ENCODE measurements at regions not wholly inside any gene's neighbourhood (a gene's known extent, or its start where the extent isn't known, plus 50 kb on each side); places are given as distances from the start of the nearest gene placed in this dataset.
A peak's percentile ranks its signal among the peaks of the same experiment; 100 is the strongest.

DNA sequence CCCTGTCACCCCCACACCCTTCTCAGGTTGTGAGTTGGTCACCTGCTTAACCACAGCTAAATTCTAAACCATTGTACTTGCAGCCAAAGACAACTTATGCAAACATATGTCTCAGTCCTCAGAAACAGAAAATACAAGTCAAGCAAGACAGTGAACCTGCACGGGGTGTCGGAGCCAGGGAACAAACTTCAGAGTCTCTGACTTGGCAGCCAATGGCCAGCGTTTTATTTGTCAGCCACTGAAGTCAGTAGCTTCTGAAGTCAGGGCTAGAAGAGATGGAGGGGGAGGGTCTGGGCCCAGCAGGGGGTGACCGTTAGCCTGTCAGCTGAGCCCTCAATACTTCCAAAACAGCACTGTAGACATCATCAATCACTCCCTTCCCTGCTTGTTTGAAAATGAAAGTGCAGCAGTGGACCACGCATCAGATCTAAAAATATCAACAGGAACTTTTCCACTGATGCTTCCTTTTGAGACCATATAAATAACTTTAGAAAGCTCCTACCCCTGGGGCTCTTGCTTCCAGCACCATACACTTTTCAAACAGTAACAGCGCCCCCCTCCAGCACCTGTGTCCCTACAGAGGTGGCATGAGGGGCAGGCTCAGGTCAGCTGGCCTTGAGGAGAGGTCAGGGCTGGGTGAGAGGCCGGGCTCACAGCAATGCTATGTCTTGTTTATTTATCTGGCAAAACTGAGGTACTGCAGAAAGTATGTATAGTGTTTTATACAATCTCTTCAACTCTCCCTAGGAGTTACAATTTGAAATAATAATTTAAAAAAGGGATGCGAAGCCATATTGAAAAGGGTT is 142.5 kb downstream of the ACER2 start:
- peaks cover 0 to 3% of the 10 kb centered on the region in 2 donors for H3K9me3 ChIP-seq (ENCODE audit: control insufficient read depth in 1 of 2, low read length in 2 of 2)
- peaks cover 0 to 7% of the 10 kb centered on the region in 2 donors for H3K4me1 ChIP-seq (ENCODE audit: control insufficient read depth in 1 of 2, insufficient read depth in 2 of 2, low read length in 2 of 2)
- H3K27ac ChIP-seq (ENCODE audit: low read length): no peak overlapping the region
- no peaks in the 10 kb centered on the region for H3K36me3 ChIP-seq (ENCODE audit: control insufficient read depth in 1 of 2, insufficient read depth in 2 of 2, low read length in 2 of 2)
- H3K4me3 ChIP-seq (ENCODE audit: low read depth in 1 of 2, low read length in 2 of 2): peak overlapping the region; percentile 51 to 54
- H3K27me3 ChIP-seq (ENCODE audit: low read depth, low read length): no peaks in the 10 kb centered on the region

DNA sequence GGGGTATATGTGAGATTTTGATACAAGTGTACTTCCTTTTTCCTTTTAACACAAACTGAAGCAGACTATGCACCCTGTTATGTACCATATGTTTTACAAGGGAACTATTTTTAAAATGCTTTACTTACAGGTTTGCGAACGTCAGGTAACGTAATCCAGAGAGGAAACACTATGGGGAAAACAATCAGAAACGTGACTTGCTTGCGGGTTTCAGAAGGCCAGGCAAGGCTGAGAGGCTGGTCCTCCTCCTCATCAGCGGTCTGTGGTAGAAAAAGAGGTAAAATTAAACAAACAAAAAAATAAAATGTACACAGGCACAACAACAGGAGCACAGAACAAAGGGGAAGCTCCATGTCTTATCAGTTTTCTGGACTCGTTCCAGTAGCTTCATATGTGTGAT is 141.2 kb downstream of the ACER2 start:
- Histone ChIP-seq H3K4me3 (ENCODE audit: low read depth in 1 of 2, low read length in 2 of 2) (no peak overlapping the region), H3K36me3 (ENCODE audit: control insufficient read depth in 1 of 2, insufficient read depth in 2 of 2, low read length in 2 of 2) (no peaks in the 10 kb centered on the region), H3K27me3 (ENCODE audit: low read depth, low read length) (no peaks in the 10 kb centered on the region), H3K9me3 (ENCODE audit: control insufficient read depth in 1 of 2, low read length in 2 of 2) (peaks cover 0 to 7% of the 10 kb centered on the region in 2 donors), H3K27ac (ENCODE audit: low read length) (no peak overlapping the region), H3K4me1 (ENCODE audit: control insufficient read depth in 1 of 2, insufficient read depth in 2 of 2, low read length in 2 of 2) (peaks cover 0 to 7% of the 10 kb centered on the region in 2 donors)

DNA sequence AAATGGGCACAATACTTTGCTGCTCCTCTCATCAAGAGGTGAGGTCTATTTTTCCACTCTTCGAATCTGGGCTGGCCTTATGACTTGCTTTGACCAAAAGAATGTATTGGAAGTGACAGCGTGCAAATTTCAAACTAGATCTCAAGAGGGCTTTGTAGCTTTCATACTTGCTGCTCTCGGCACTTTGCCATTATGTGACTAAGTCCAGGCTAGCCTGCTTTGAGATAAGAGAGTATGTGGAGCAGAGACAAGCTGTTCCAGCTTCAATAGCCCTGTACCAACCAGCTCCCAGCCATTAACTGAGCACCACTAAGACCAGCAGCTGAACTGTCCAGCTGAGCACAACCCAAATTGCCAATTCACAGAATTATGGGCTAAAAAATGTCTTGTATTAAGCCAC is 124.6 kb downstream of the ACER2 start:
- Histone ChIP-seq H3K36me3 (ENCODE audit: control insufficient read depth in 1 of 2, insufficient read depth in 2 of 2, low read length in 2 of 2) (no peaks in the 10 kb centered on the region), H3K4me1 (ENCODE audit: control insufficient read depth in 1 of 2, insufficient read depth in 2 of 2, low read length in 2 of 2) (no peaks in the 10 kb centered on the region), H3K9me3 (ENCODE audit: control insufficient read depth in 1 of 2, low read length in 2 of 2) (no peaks in the 10 kb centered on the region), H3K27ac (ENCODE audit: low read length) (no peak overlapping the region), H3K27me3 (ENCODE audit: low read depth, low read length) (no peaks in the 10 kb centered on the region), H3K4me3 (ENCODE audit: low read depth in 1 of 2, low read length in 2 of 2) (no peak overlapping the region)

DNA sequence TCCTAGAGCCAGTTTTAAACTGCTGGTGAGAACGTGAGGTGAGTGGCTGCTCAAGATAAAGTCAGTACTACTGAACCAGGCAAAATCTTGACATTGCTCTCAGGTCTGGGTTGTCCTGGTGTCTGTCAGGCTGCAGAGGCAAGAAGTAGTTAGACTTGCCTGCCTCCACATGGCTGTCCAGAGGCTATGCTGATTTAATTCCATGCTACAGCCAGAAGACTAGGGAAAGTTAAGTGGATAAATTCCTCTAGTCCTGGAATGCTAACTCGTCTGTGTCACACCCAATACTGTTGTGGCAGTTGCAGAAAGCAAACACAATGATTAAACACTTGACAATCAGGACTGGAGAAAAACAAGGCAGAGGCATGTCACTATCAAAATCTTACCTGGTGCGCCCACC is 118.9 kb downstream of the ACER2 start:
- no peaks in the 10 kb centered on the region for H3K36me3 ChIP-seq (ENCODE audit: control insufficient read depth in 1 of 2, insufficient read depth in 2 of 2, low read length in 2 of 2)
- H3K9me3 ChIP-seq (ENCODE audit: control insufficient read depth in 1 of 2, low read length in 2 of 2): no peaks in the 10 kb centered on the region
- H3K4me3 ChIP-seq (ENCODE audit: low read depth in 1 of 2, low read length in 2 of 2): no peak overlapping the region
- H3K27me3 ChIP-seq (ENCODE audit: low read depth, low read length): no peaks in the 10 kb centered on the region
- no peaks in the 10 kb centered on the region for H3K4me1 ChIP-seq (ENCODE audit: control insufficient read depth in 1 of 2, insufficient read depth in 2 of 2, low read length in 2 of 2)
- H3K27ac ChIP-seq (ENCODE audit: low read length): no peak overlapping the region

DNA sequence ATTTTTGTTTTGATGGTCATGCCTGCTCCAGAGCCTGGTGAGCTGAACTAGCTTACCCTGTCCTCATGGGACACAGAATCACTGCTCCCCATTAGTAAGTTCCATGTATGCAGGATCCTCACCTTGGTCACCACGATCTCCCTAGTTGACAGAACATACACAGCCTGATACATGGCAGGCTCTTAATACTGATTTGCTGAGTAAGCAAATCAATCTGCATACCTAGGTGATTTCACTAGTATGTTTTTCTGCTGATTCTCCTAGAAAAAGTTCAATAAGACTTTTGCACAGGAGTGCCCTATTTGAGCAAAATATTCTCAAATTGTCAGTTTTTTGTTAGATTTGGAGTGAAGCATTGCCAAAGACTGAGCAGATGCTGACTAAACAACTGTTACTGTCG is 113.7 kb downstream of the ACER2 start:
- Histone ChIP-seq H3K27me3 (ENCODE audit: low read depth, low read length) (no peaks in the 10 kb centered on the region), H3K4me1 (ENCODE audit: control insufficient read depth in 1 of 2, insufficient read depth in 2 of 2, low read length in 2 of 2) (no peaks in the 10 kb centered on the region), H3K36me3 (ENCODE audit: control insufficient read depth in 1 of 2, insufficient read depth in 2 of 2, low read length in 2 of 2) (no peaks in the 10 kb centered on the region), H3K9me3 (ENCODE audit: control insufficient read depth in 1 of 2, low read length in 2 of 2) (no peaks in the 10 kb centered on the region), H3K4me3 (ENCODE audit: low read depth in 1 of 2, low read length in 2 of 2) (no peak overlapping the region), H3K27ac (ENCODE audit: low read length) (no peak overlapping the region)

DNA sequence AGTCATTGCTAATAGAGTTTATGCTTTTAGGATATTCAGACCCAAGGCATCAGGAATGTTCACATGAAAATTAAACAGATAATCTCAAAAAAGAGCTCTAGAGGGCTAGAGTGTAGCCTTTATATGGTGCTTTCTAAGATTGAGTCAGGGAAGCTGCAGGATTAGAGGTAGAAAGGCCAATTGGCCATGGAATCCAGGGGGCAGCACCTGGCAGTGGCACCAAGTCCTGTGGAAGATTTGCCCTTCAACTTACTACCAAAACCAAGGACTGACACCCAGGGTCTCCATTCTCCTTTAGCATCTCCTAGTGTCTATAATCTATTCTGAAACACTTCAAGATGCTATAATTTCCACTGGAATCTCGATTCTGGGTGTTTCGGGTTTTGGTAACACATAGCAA is 112.4 kb downstream of the ACER2 start:
- Histone ChIP-seq H3K27ac (ENCODE audit: low read length) (no peak overlapping the region), H3K9me3 (ENCODE audit: control insufficient read depth in 1 of 2, low read length in 2 of 2) (no peaks in the 10 kb centered on the region), H3K36me3 (ENCODE audit: control insufficient read depth in 1 of 2, insufficient read depth in 2 of 2, low read length in 2 of 2) (no peaks in the 10 kb centered on the region), H3K4me3 (ENCODE audit: low read depth in 1 of 2, low read length in 2 of 2) (no peak overlapping the region), H3K4me1 (ENCODE audit: control insufficient read depth in 1 of 2, insufficient read depth in 2 of 2, low read length in 2 of 2) (no peaks in the 10 kb centered on the region), H3K27me3 (ENCODE audit: low read depth, low read length) (no peaks in the 10 kb centered on the region)

DNA sequence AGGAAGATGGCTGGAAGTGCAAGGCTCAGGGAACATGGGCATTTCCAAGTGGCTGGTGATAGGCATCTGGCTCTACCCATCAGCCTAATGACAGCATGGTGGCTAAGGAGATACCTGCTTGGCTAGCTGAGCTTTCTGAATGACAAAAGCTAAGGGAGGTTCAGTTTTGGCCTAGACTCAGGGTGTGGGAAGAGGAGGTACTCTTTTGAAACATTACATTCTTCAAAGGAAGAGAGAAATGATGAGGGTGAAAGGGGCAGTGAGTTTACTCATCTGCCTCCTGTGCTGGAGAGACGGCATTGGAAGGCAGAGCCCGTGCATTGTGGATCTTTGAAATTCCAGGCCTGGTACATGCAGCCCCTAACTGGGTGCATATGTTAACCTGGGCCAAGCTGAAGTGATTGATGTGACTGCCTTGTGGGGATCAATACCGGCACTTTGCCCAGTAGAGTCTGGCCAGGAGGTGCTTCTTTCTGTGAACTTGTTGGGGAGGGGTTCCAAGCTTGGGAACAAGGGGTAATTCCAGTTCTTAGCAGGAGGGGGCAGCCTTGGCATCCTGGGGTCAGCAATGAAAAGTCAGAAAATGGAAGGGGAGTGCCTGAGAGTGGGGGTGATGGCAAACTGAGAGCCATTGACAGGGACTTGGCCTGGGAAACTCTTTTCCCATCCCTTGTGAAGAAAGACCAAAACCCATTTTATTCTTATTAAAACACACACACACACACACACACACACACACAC is 108.6 kb downstream of the ACER2 start:
- no peaks in the 10 kb centered on the region for H3K27me3 ChIP-seq (ENCODE audit: low read depth, low read length)
- no peaks in the 10 kb centered on the region for H3K4me1 ChIP-seq (ENCODE audit: control insufficient read depth in 1 of 2, insufficient read depth in 2 of 2, low read length in 2 of 2)
- no peak overlapping the region for H3K27ac ChIP-seq (ENCODE audit: low read length)
- no peaks in the 10 kb centered on the region for H3K36me3 ChIP-seq (ENCODE audit: control insufficient read depth in 1 of 2, insufficient read depth in 2 of 2, low read length in 2 of 2)
- H3K4me3 ChIP-seq (ENCODE audit: low read depth in 1 of 2, low read length in 2 of 2): no peak overlapping the region
- no peaks in the 10 kb centered on the region for H3K9me3 ChIP-seq (ENCODE audit: control insufficient read depth in 1 of 2, low read length in 2 of 2)

DNA sequence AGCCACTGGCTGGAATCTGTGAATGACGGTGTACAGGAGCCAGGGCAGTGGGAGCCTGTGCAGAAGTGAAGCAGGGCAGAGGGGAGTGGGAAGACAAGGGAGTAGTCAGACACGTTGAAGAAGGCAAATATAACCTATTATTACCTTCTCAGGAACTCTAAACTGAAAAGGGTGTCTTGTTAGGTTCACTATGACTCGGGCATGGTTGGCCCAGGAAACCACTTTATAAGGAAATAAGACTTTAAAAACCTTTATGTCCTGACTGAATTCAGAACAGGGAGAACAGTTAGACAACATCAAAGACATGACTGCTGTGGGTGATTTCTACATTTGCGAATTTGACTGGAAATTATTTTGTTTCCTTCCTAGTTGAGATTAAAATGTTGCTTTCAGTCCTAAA is 107.5 kb downstream of the ACER2 start:
- H3K36me3 ChIP-seq (ENCODE audit: control insufficient read depth in 1 of 2, insufficient read depth in 2 of 2, low read length in 2 of 2): no peaks in the 10 kb centered on the region
- H3K4me1 ChIP-seq (ENCODE audit: control insufficient read depth in 1 of 2, insufficient read depth in 2 of 2, low read length in 2 of 2): no peaks in the 10 kb centered on the region
- H3K4me3 ChIP-seq (ENCODE audit: low read depth in 1 of 2, low read length in 2 of 2): no peak overlapping the region
- H3K9me3 ChIP-seq (ENCODE audit: control insufficient read depth in 1 of 2, low read length in 2 of 2): no peaks in the 10 kb centered on the region
- H3K27ac ChIP-seq (ENCODE audit: low read length): no peak overlapping the region
- no peaks in the 10 kb centered on the region for H3K27me3 ChIP-seq (ENCODE audit: low read depth, low read length)

DNA sequence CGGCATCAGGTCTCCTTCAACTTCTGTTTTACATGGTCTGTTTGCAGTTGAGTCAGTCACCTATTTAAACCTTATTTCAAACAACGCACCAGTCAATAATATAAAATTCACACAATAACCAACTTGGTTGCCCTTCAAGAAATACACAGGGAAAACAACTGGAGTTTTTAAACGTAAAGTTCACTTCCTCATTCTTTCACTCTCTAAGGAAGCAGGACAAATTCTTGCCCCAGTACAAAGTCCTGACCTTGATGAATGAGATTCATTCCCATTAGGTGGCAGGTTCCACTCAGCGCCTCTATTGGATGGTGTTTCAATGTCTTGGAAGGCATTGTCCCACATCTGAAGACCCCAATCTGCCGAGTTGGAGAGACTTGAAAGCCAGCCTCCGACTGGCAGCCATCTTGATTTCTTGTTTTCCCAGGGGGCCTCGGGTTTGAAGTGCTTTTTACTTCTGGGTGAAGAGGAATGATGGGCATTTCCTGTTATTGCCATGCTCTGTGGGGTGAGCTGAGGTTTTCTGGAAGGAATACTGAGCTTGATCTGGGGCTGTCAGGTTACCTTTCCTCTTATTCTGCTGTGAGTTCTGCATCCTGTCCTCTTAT is 105.0 kb downstream of the ACER2 start:
- Histone ChIP-seq H3K36me3 (ENCODE audit: control insufficient read depth in 1 of 2, insufficient read depth in 2 of 2, low read length in 2 of 2) (no peaks in the 10 kb centered on the region), H3K4me3 (ENCODE audit: low read depth in 1 of 2, low read length in 2 of 2) (no peak overlapping the region), H3K4me1 (ENCODE audit: control insufficient read depth in 1 of 2, insufficient read depth in 2 of 2, low read length in 2 of 2) (no peaks in the 10 kb centered on the region), H3K27ac (ENCODE audit: low read length) (no peak overlapping the region), H3K27me3 (ENCODE audit: low read depth, low read length) (no peaks in the 10 kb centered on the region), H3K9me3 (ENCODE audit: control insufficient read depth in 1 of 2, low read length in 2 of 2) (no peaks in the 10 kb centered on the region)

DNA sequence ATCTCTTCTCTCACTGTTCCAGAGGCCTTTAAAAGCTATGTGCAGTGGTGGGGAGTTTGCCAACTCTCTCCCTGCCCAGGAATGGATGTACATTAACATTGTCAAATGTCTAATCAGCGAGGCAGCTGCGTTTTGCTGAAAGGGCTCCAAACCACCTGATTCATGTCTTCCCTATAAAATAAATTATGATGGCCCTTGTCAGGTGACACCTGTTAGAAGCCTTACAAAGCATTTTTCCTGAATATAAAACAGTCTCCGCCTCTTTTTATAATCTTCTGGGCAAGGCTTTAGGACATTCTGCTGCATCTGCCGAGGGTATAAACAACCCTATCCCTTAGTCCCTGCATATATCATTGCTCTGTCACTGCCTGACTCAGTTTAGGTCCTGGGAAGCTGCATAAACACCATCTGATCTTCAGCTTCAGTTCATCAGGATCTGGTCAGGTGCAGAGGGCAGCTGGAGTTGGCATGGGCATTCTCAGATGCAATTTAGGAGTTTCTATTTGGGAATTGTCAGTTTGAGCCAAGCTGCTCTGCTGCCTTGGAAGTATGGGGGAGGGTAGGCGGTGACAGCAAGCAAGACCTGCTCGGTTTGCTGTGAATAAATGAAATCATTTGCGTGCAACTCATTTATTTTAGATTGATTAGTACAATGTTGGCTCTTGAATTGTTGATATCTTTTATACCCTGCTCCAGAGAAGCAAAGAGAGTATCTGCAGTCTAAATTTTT is 103.5 kb downstream of the ACER2 start:
- no peak overlapping the region for H3K27ac ChIP-seq (ENCODE audit: low read length)
- no peaks in the 10 kb centered on the region for H3K4me1 ChIP-seq (ENCODE audit: control insufficient read depth in 1 of 2, insufficient read depth in 2 of 2, low read length in 2 of 2)
- no peaks in the 10 kb centered on the region for H3K27me3 ChIP-seq (ENCODE audit: low read depth, low read length)
- no peaks in the 10 kb centered on the region for H3K36me3 ChIP-seq (ENCODE audit: control insufficient read depth in 1 of 2, insufficient read depth in 2 of 2, low read length in 2 of 2)
- no peak overlapping the region for H3K4me3 ChIP-seq (ENCODE audit: low read depth in 1 of 2, low read length in 2 of 2)
- H3K9me3 ChIP-seq (ENCODE audit: control insufficient read depth in 1 of 2, low read length in 2 of 2): no peaks in the 10 kb centered on the region

DNA sequence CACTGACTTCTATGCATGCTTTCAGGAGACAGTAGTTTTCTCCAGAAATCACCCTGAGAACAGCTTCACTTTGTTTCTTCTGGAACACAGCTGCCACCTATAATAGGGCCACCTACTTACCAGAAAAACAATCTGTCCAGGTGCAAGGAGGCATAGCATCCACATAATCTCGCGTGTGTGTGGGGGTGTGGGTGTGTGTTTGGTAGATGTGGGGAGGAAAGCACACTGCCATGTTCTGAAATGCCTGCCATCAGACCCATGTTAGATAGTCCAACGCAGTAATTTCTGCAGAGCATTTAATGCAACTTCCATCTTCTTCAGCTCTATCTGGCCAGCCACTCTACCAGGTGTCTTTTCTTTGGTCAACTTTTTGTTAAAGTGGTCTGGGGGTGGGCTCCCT is 102.9 kb downstream of the ACER2 start:
- H3K27ac ChIP-seq (ENCODE audit: low read length): no peak overlapping the region

More for the DNA sequence above, 102.9 kb downstream of the ACER2 start:
- no peaks in the 10 kb centered on the region for H3K9me3 ChIP-seq (ENCODE audit: control insufficient read depth in 1 of 2, low read length in 2 of 2)
- H3K4me3 ChIP-seq (ENCODE audit: low read depth in 1 of 2, low read length in 2 of 2): no peak overlapping the region
- no peaks in the 10 kb centered on the region for H3K36me3 ChIP-seq (ENCODE audit: control insufficient read depth in 1 of 2, insufficient read depth in 2 of 2, low read length in 2 of 2)
- no peaks in the 10 kb centered on the region for H3K27me3 ChIP-seq (ENCODE audit: low read depth, low read length)
- H3K4me1 ChIP-seq (ENCODE audit: control insufficient read depth in 1 of 2, insufficient read depth in 2 of 2, low read length in 2 of 2): no peaks in the 10 kb centered on the region

Data from muscle layer of duodenum (tissue), 2 donors.